OCI-LY3 (cell line): ENCODE measurements at regions not wholly inside any gene's neighbourhood (a gene's known extent, or its start where the extent isn't known, plus 50 kb on each side); places are given as distances from the start of the nearest gene placed in this dataset.

Source experiments
- H2AFZ ChIP-seq: fragments of 200-600, 300-600 bp; shearing (Covaris generic); 2 replicates; pipeline ENCODE4 v1.6.0; 2014; ENCODE audit warnings: antibody characterized with exemption, low read depth, low read length
- H3K27ac ChIP-seq: fragments of 200-600, 300-600 bp; sonication (generic); 2 replicates; pipeline ENCODE4 v1.5.1; 2014; ENCODE audit warnings: mild to moderate bottlenecking, low read length, moderate library complexity, mixed read lengths
- H3K27me3 ChIP-seq: fragments of 200-600, 300-600 bp; sonication (generic); 2 replicates; pipeline ENCODE4 v1.6.1; 2014; ENCODE audit warnings: low read depth, low read length, mixed read lengths
- H3K36me3 ChIP-seq: fragments of 200-600, 300-600 bp; sonication (generic); replicated peaks from 2 replicates; pipeline ENCODE3; 2014; ENCODE audit warnings: low read depth, low read length, mixed read lengths
- H3K4me1 ChIP-seq: fragments of 300-600, 200-600 bp; sonication (generic); 2 replicates; pipeline ENCODE4 v1.6.1; 2014; ENCODE audit warnings: low read length, mixed read lengths
- H3K4me2 ChIP-seq: fragments of 200-600, 300-600 bp; sonication (generic); 2 replicates; pipeline ENCODE4 v1.6.1; 2014; ENCODE audit warnings: low read length, mixed read lengths
- H3K4me3 ChIP-seq: fragments of 300-600, 200-600 bp; sonication (generic); 2 replicates; pipeline ENCODE4 v1.5.1; 2014; ENCODE audit warnings: antibody characterized with exemption, mild to moderate bottlenecking, low read length, moderate library complexity
- H3K79me2 ChIP-seq: fragments of 300-600, 200-600 bp; shearing (Covaris generic); 2 replicates; pipeline ENCODE4 v1.6.1; 2014; ENCODE audit warnings: mild to moderate bottlenecking, low read length, mixed read lengths
- H3K9ac ChIP-seq: fragments of 300-600, 200-600 bp; shearing (Covaris generic); 2 replicates; pipeline ENCODE4 v1.6.0; 2014; ENCODE audit warnings: mild to moderate bottlenecking, low read length, moderate library complexity
- H3K9me3 ChIP-seq: fragments of 200-600, 300-600 bp; shearing (Covaris generic); 2 replicates; pipeline ENCODE4 v1.6.1; 2014; ENCODE audit warnings: low read length, mixed read lengths; ENCODE audit not compliant: insufficient read depth
- H4K20me1 ChIP-seq: fragments of 200-600, 300-600 bp; sonication (generic); 2 replicates; pipeline ENCODE4 v1.6.1; 2016; ENCODE audit warnings: low read length, mixed read lengths; ENCODE audit not compliant: insufficient read depth
- CTCF ChIP-seq: fragments of 200-600, 300-600 bp; sonication (generic); IDR thresholded peaks from 2 replicates; pipeline ENCODE4 v1.5.1; 2014; ENCODE audit warnings: antibody characterized with exemption, low read length, low read depth
- EZH2phosphoT487 ChIP-seq: fragments of 200-600 bp; shearing (Covaris generic); IDR thresholded peaks from 2 replicates; pipeline ENCODE4 v1.6.1; 2018; ENCODE audit warnings: antibody characterized with exemption, mixed run types, low read depth

- no peak for TF ChIP-seq CTCF
- Histone ChIP-seq H3K79me2 (no peaks in the 10 kb centered on the region), H3K36me3 (no peaks in the 10 kb centered on the region)
These were observed 322.8 kb upstream of the CTNNB1 start for GRCh38 chr3:40876496-40876895.

GRCh38 chr3:40877631-40878463 lies 321.5 kb upstream of the CTNNB1 start:
- no peak overlapping the region for H3K4me2 ChIP-seq
- no peak overlapping the region for H3K4me3 ChIP-seq
- no peaks in the 10 kb centered on the region for H3K79me2 ChIP-seq
- no peaks in the 10 kb centered on the region for H3K4me1 ChIP-seq
- no peaks in the 10 kb centered on the region for H3K9me3 ChIP-seq
- no peak overlapping the region for H2AFZ ChIP-seq
- H4K20me1 ChIP-seq: no peaks in the 10 kb centered on the region
- TF ChIP-seq CTCF (no peak), EZH2phosphoT487 (no peak)
- H3K27me3 ChIP-seq: no peaks in the 10 kb centered on the region; the same call in 1 of the 2 replicates
- no peaks in the 10 kb centered on the region for H3K36me3 ChIP-seq
- H3K9ac ChIP-seq: no peak overlapping the region
- no peak overlapping the region for H3K27ac ChIP-seq

More at GRCh38 chr3:40876496-40876895, 322.8 kb upstream of the CTNNB1 start:
- Histone ChIP-seq H3K4me3 (no peak overlapping the region), H3K27me3 (no peaks in the 10 kb centered on the region; the same call in 1 of the 2 replicates), H2AFZ (no peak overlapping the region), H4K20me1 (no peaks in the 10 kb centered on the region), H3K4me1 (no peaks in the 10 kb centered on the region), H3K27ac (no peak overlapping the region), H3K4me2 (no peak overlapping the region), H3K9ac (no peak overlapping the region), H3K9me3 (no peaks in the 10 kb centered on the region)

- Histone ChIP-seq H3K4me3 (no peak overlapping the region), H3K27ac (no peak overlapping the region), H3K4me1 (no peaks in the 10 kb centered on the region), H3K36me3 (no peaks in the 10 kb centered on the region), H3K9me3 (no peaks in the 10 kb centered on the region), H3K27me3 (no peaks in the 10 kb centered on the region; the same call in 1 of the 2 replicates), H3K4me2 (no peak overlapping the region), H3K79me2 (no peaks in the 10 kb centered on the region), H2AFZ (no peak overlapping the region), H3K9ac (no peak overlapping the region), H4K20me1 (no peaks in the 10 kb centered on the region)
- TF ChIP-seq CTCF: no peak
- no peak for TF ChIP-seq EZH2phosphoT487
These were observed 320.8 kb upstream of the CTNNB1 start for GRCh38 chr3:40878464-40878905.

GRCh38 chr3:40885430-40885829 lies 313.9 kb upstream of the CTNNB1 start:
- Histone ChIP-seq H4K20me1 (no peaks in the 10 kb centered on the region), H3K79me2 (no peaks in the 10 kb centered on the region), H3K9ac (no peak overlapping the region), H3K36me3 (no peaks in the 10 kb centered on the region), H3K27me3 (no peaks in the 10 kb centered on the region), H3K9me3 (no peaks in the 10 kb centered on the region), H3K4me1 (no peaks in the 10 kb centered on the region), H3K4me2 (no peak overlapping the region), H3K27ac (no peak overlapping the region), H3K4me3 (no peak overlapping the region), H2AFZ (no peak overlapping the region)
- TF ChIP-seq CTCF: no peak
- TF ChIP-seq EZH2phosphoT487: no peak
